ENCODE measurements at regions not wholly inside any gene's neighbourhood (a gene's known extent, or its start where the extent isn't known, plus 50 kb on each side); places are given as distances from the start of the nearest gene placed in this dataset.

GRCh38 chr7:67346876-67347275, 350.2 kb downstream of the TYW1 start:
- TF ChIP-seq, protein P1, sequence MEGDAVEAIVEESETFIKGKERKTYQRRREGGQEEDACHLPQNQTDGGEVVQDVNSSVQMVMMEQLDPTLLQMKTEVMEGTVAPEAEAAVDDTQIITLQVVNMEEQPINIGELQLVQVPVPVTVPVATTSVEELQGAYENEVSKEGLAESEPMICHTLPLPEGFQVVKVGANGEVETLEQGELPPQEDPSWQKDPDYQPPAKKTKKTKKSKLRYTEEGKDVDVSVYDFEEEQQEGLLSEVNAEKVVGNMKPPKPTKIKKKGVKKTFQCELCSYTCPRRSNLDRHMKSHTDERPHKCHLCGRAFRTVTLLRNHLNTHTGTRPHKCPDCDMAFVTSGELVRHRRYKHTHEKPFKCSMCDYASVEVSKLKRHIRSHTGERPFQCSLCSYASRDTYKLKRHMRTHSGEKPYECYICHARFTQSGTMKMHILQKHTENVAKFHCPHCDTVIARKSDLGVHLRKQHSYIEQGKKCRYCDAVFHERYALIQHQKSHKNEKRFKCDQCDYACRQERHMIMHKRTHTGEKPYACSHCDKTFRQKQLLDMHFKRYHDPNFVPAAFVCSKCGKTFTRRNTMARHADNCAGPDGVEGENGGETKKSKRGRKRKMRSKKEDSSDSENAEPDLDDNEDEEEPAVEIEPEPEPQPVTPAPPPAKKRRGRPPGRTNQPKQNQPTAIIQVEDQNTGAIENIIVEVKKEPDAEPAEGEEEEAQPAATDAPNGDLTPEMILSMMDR (IDR thresholded peaks at IDR 0.05) = no peak
- no peak for TF ChIP-seq POLR2A (IDR thresholded peaks at IDR 0.05)
